Liver (tissue), 8 donors: ENCODE measurements at regions not wholly inside any gene's neighbourhood (a gene's known extent, or its start where the extent isn't known, plus 50 kb on each side); places are given as distances from the start of the nearest gene placed in this dataset.

Experiments
- DNase-seq: peaks from one replicate; pipeline ENCODE4 v3.0.0-alpha.2; 2017; ENCODE audit warnings: low spot score
- H3K27ac ChIP-seq, 2 donors: one replicate each; pipeline ENCODE4 v1.7.0; 2013; ENCODE audit warnings: inconsistent platforms in 2 of 2, low read length in 2 of 2, control low read depth in 1 of 2, low read depth in 1 of 2, mild to moderate bottlenecking in 1 of 2
- H3K27me3 ChIP-seq, 4 donors: one replicate each; pipeline versions ENCODE4 v1.6.1 to v1.7.0; 2013; ENCODE audit warnings: low read length in 3 of 4, inconsistent platforms in 1 of 4, mild to moderate bottlenecking in 1 of 4, moderate library complexity in 1 of 4; ENCODE audit not compliant: control insufficient read depth in 4 of 4, insufficient read depth in 4 of 4
- H3K36me3 ChIP-seq, 4 donors: one replicate each; pipeline versions ENCODE4 v1.6.1 to v1.7.0; 2013; ENCODE audit warnings: low read length in 3 of 4, mild to moderate bottlenecking in 3 of 4, low read depth in 1 of 4, moderate library complexity in 1 of 4; ENCODE audit not compliant: control insufficient read depth in 4 of 4, insufficient read depth in 3 of 4
- H3K4me1 ChIP-seq, 4 donors: one replicate each; pipeline versions ENCODE4 v1.6.1 to v1.7.0; 2013; ENCODE audit warnings: low read length in 3 of 4, mild to moderate bottlenecking in 3 of 4, moderate library complexity in 1 of 4; ENCODE audit not compliant: control insufficient read depth in 4 of 4, insufficient read depth in 4 of 4
- H3K4me3 ChIP-seq, 3 donors: one replicate each; pipeline versions ENCODE4 v1.6.1 to v1.7.0; 2013; ENCODE audit warnings: low read length in 3 of 3, control low read depth in 1 of 3, low read depth in 1 of 3, mild to moderate bottlenecking in 1 of 3
- H3K9ac ChIP-seq, 2 donors: one replicate each; pipeline ENCODE4 v1.7.0; 2013; ENCODE audit warnings: low read length in 2 of 2, mild to moderate bottlenecking in 2 of 2, moderate library complexity in 2 of 2, control low read depth in 1 of 2, low read depth in 1 of 2
- H3K9me3 ChIP-seq, 4 donors: one replicate each; pipeline versions ENCODE4 v1.6.1 to v1.7.0; 2013; ENCODE audit warnings: low read length in 3 of 4; ENCODE audit not compliant: control insufficient read depth in 4 of 4
- EGR1 ChIP-seq, 2 donors: IDR thresholded peaks; 2 replicates each; pipeline ENCODE4 v1.6.1; 2016 to 2018; ENCODE audit warnings: antibody characterized with exemption in 2 of 2, low read depth in 2 of 2
- FOXA1 ChIP-seq: IDR thresholded peaks from 2 replicates; pipeline ENCODE4 v1.6.1; 2016; ENCODE audit warnings: antibody characterized with exemption
- FOXA2 ChIP-seq: IDR thresholded peaks from 2 replicates; pipeline ENCODE4 v1.6.1; 2016; ENCODE audit warnings: antibody characterized with exemption
- GABPA ChIP-seq, 2 donors: IDR thresholded peaks in 1 of 2; conservative IDR thresholded peaks in 1 of 2; 2 replicates each; pipeline ENCODE4 v1.6.1; 2016; ENCODE audit warnings: antibody characterized with exemption in 2 of 2, mild to moderate bottlenecking in 1 of 2, moderate library complexity in 1 of 2
- HNF4A ChIP-seq, 2 donors: conservative IDR thresholded peaks; 2 replicates each; pipeline ENCODE4 v1.6.1; 2016; ENCODE audit warnings: antibody characterized with exemption in 2 of 2, mild to moderate bottlenecking in 2 of 2
- HNF4G ChIP-seq: IDR thresholded peaks from 2 replicates; pipeline ENCODE4 v1.6.1; 2016; ENCODE audit warnings: antibody characterized with exemption
- NR2F2 ChIP-seq: IDR thresholded peaks from 2 replicates; pipeline ENCODE4 v1.6.1; 2016; ENCODE audit warnings: antibody characterized with exemption
- SP1 ChIP-seq: IDR thresholded peaks from 2 replicates; pipeline ENCODE4 v1.6.1; 2018; ENCODE audit warnings: antibody characterized with exemption, mild to moderate bottlenecking
- TAF1 ChIP-seq: conservative IDR thresholded peaks from 2 replicates; pipeline ENCODE4 v1.6.1; 2016; ENCODE audit warnings: antibody characterized with exemption, mild to moderate bottlenecking
- YY1 ChIP-seq: IDR thresholded peaks from 2 replicates; pipeline ENCODE4 v1.6.1; 2016; ENCODE audit warnings: antibody characterized with exemption, mild to moderate bottlenecking
- WGBS: extraction: QIAGEN DNeasy Blood & Tissue Kit; methylation state at CpG from one replicate; pipeline ENCODE4 v1.1.7; 2013; 5-methylcytosine and 5-hydroxymethylcytosine counted together
- TF ChIP-seq, protein P1 (sequence below): fragments of 150-350 bp; IDR thresholded peaks from 2 replicates; pipeline ENCODE4 v1.5.1; 2017; ENCODE audit warnings: improper control_type of control experiment, low read depth, low read length; ENCODE audit not compliant: missing input control
- TF ChIP-seq, protein P2 (sequence below): IDR thresholded peaks from 2 replicates; pipeline ENCODE4 v1.6.1; 2016; ENCODE audit warnings: antibody characterized with exemption
- TF ChIP-seq, protein P3 (sequence below): IDR thresholded peaks from 2 replicates; pipeline ENCODE4 v1.6.1; 2016; ENCODE audit warnings: antibody characterized with exemption
- TF ChIP-seq, protein P4 (sequence below): IDR thresholded peaks from 2 replicates; pipeline ENCODE4 v1.6.1; 2016; ENCODE audit warnings: antibody characterized with exemption
- TF ChIP-seq, protein P5 (sequence below): IDR thresholded peaks from 2 replicates; pipeline ENCODE4 v1.6.1; 2016; ENCODE audit warnings: antibody characterized with exemption, mild to moderate bottlenecking
- donor health status: healthy.
- donor health status: healthy.
- donor health status: healthy.
- donor health status: healthy.
- donor health status: healthy.

DNA sequence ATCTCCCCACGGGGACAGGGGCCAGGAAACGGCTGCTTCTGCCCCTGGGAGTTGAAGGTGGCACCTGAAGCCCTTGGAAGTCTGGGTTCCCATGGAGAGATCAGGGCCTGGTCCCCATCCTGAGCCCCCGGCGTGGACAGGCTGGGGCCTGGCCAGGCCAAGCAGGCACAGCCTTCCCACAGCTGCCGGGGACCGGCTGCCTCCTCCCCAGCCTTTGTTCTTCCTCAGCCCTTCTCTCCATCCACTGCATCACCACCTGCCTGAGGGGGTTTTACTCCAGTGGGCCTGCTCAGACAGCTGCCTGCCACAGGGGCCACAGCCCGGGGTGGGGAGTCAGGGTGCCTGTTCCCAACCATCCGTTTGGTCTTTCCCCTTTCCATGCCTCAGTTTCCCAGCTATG lies 187.7 kb downstream of the INHBB start:
- DNase-seq: no peak
- Histone ChIP-seq H3K4me1 (peaks cover 2 to 7% (median 5%) of the 10 kb centered on the region in 4 donors), H3K36me3 (no peaks in the 10 kb centered on the region), H3K9ac (no peak overlapping the region), H3K4me3 (no peak overlapping the region), H3K27me3 (no peaks in the 10 kb centered on the region), H3K27ac (no peak overlapping the region), H3K9me3 (peaks cover 0 to 2% (median 0%) of the 10 kb centered on the region in 4 donors)
- TF ChIP-seq, protein P1, sequence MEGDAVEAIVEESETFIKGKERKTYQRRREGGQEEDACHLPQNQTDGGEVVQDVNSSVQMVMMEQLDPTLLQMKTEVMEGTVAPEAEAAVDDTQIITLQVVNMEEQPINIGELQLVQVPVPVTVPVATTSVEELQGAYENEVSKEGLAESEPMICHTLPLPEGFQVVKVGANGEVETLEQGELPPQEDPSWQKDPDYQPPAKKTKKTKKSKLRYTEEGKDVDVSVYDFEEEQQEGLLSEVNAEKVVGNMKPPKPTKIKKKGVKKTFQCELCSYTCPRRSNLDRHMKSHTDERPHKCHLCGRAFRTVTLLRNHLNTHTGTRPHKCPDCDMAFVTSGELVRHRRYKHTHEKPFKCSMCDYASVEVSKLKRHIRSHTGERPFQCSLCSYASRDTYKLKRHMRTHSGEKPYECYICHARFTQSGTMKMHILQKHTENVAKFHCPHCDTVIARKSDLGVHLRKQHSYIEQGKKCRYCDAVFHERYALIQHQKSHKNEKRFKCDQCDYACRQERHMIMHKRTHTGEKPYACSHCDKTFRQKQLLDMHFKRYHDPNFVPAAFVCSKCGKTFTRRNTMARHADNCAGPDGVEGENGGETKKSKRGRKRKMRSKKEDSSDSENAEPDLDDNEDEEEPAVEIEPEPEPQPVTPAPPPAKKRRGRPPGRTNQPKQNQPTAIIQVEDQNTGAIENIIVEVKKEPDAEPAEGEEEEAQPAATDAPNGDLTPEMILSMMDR: no peak
- TF ChIP-seq YY1 (no peak), FOXA2 (no peak), EGR1 (IDR thresholded peaks at IDR 0.05; ENCODE audit: low read depth in 2 of 2) (no peak), NR2F2 (no peak), FOXA1 (no peak), HNF4G (no peak), HNF4A (conservative IDR thresholded peaks at IDR 0.05) (no peak)
- TF ChIP-seq, protein P2, sequence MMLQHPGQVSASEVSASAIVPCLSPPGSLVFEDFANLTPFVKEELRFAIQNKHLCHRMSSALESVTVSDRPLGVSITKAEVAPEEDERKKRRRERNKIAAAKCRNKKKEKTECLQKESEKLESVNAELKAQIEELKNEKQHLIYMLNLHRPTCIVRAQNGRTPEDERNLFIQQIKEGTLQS: no peak
- TF ChIP-seq, protein P3, sequence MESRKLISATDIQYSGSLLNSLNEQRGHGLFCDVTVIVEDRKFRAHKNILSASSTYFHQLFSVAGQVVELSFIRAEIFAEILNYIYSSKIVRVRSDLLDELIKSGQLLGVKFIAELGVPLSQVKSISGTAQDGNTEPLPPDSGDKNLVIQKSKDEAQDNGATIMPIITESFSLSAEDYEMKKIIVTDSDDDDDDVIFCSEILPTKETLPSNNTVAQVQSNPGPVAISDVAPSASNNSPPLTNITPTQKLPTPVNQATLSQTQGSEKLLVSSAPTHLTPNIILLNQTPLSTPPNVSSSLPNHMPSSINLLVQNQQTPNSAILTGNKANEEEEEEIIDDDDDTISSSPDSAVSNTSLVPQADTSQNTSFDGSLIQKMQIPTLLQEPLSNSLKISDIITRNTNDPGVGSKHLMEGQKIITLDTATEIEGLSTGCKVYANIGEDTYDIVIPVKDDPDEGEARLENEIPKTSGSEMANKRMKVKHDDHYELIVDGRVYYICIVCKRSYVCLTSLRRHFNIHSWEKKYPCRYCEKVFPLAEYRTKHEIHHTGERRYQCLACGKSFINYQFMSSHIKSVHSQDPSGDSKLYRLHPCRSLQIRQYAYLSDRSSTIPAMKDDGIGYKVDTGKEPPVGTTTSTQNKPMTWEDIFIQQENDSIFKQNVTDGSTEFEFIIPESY: no peak
- TF ChIP-seq, protein P4, sequence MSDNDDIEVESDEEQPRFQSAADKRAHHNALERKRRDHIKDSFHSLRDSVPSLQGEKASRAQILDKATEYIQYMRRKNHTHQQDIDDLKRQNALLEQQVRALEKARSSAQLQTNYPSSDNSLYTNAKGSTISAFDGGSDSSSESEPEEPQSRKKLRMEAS: no peak
- 94% methylated on average over 8 of the region's 8 CpGs for WGBS

DNA sequence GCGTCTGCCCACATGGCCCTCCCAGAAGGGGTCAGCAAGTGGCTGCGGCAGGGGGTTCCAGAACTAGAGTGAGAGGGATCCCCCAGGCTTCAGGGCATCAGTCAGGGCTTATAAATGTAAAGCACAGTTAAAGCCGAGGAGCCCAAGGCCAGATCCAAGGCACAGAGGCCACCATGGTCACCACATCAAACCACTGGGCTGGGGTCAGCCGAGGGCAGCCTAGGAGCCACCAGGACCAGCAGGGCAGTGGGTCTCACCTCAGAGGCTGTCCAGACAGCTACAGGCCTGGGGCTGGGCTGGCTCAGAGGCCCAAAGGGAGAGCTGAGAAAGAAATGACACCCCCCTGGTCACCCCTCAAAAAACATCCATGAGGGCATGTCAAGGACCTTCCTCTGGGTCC lies 188.5 kb downstream of the INHBB start:
- Histone ChIP-seq H3K9me3 (peaks cover 0 to 2% (median 0%) of the 10 kb centered on the region in 4 donors), H3K27me3 (no peaks in the 10 kb centered on the region), H3K4me1 (peaks cover 2 to 7% (median 5%) of the 10 kb centered on the region in 4 donors), H3K9ac (no peak overlapping the region), H3K36me3 (no peaks in the 10 kb centered on the region), H3K27ac (no peak overlapping the region), H3K4me3 (no peak overlapping the region)
- DNase-seq: no peak
- 94% methylated on average over 4 of the region's 4 CpGs for WGBS
- TF ChIP-seq HNF4A (conservative IDR thresholded peaks at IDR 0.05) (no peak), EGR1 (IDR thresholded peaks at IDR 0.05; ENCODE audit: low read depth in 2 of 2) (no peak), HNF4G (no peak), YY1 (no peak), FOXA2 (no peak), SP1 (no peak), FOXA1 (no peak), NR2F2 (no peak), GABPA (IDR thresholded peaks at IDR 0.05 in 1 of 2, conservative IDR thresholded peaks at IDR 0.05 in 1 of 2) (no peak), TAF1 (no peak)
- TF ChIP-seq, protein P1: no peak
- TF ChIP-seq, protein P4: no peak
- TF ChIP-seq, protein P3: no peak
- TF ChIP-seq, protein P5, sequence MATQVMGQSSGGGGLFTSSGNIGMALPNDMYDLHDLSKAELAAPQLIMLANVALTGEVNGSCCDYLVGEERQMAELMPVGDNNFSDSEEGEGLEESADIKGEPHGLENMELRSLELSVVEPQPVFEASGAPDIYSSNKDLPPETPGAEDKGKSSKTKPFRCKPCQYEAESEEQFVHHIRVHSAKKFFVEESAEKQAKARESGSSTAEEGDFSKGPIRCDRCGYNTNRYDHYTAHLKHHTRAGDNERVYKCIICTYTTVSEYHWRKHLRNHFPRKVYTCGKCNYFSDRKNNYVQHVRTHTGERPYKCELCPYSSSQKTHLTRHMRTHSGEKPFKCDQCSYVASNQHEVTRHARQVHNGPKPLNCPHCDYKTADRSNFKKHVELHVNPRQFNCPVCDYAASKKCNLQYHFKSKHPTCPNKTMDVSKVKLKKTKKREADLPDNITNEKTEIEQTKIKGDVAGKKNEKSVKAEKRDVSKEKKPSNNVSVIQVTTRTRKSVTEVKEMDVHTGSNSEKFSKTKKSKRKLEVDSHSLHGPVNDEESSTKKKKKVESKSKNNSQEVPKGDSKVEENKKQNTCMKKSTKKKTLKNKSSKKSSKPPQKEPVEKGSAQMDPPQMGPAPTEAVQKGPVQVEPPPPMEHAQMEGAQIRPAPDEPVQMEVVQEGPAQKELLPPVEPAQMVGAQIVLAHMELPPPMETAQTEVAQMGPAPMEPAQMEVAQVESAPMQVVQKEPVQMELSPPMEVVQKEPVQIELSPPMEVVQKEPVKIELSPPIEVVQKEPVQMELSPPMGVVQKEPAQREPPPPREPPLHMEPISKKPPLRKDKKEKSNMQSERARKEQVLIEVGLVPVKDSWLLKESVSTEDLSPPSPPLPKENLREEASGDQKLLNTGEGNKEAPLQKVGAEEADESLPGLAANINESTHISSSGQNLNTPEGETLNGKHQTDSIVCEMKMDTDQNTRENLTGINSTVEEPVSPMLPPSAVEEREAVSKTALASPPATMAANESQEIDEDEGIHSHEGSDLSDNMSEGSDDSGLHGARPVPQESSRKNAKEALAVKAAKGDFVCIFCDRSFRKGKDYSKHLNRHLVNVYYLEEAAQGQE: no peak
